Vagina (tissue), 2 donors: ENCODE measurements at regions not wholly inside any gene's neighbourhood (a gene's known extent, or its start where the extent isn't known, plus 50 kb on each side); places are given as distances from the start of the nearest gene placed in this dataset.

ENCODE experiments used
- DNase-seq, 2 donors: peaks; one replicate each; pipeline ENCODE4 v3.0.0-alpha.2; 2017; ENCODE audit errors: extremely low spot score in 2 of 2
- H3K27ac ChIP-seq: fragments of 200-600 bp; sonication (generic); one replicate; pipeline ENCODE4 v1.5.1; 2019
- H3K27me3 ChIP-seq: fragments of 200-600 bp; sonication (generic); one replicate; pipeline ENCODE4 v1.5.1; 2019
- H3K36me3 ChIP-seq, 2 donors: fragments of 200-600 bp; sonication (generic); one replicate each; pipeline ENCODE4 v1.5.1; 2017 to 2019
- H3K4me1 ChIP-seq: fragments of 200-600 bp; sonication (generic); one replicate; pipeline ENCODE4 v1.5.1; 2019
- H3K4me3 ChIP-seq, 2 donors: fragments of 200-600 bp; sonication (generic); 1 replicate in 1 of 2; 2 replicates in 1 of 2; pipeline ENCODE4 v1.5.1; 2016 to 2019
- H3K9me3 ChIP-seq: fragments of 200-600 bp; sonication (generic); one replicate; pipeline ENCODE4 v1.5.1; 2019
- POLR2A ChIP-seq, 2 donors: fragments of 450-650 bp; IDR thresholded peaks; one replicate each; pipeline ENCODE4 v1.6.1; 2017; ENCODE audit warnings: antibody characterized with exemption in 2 of 2, mild to moderate bottlenecking in 2 of 2, moderate library complexity in 2 of 2
- POLR2AphosphoS5 ChIP-seq, 2 donors: sonication (generic); formaldehyde crosslinking; IDR thresholded peaks; one replicate each; pipeline ENCODE4 v1.9.0; 2017; ENCODE audit warnings: antibody characterized with exemption in 2 of 2, mild to moderate bottlenecking in 2 of 2, low read depth in 1 of 2; ENCODE audit not compliant: insufficient read depth in 1 of 2
- intact Hi-C: fragments of 100-400 bp; cut with DNase I; formaldehyde crosslinking; loops from one replicate; pipeline ENCODE4 v1.15.1; 2023
- TF ChIP-seq, protein P1 (sequence below), 3 experiments: fragments of 450-650 bp in 2 of 3; fragments of 200-600 bp in 1 of 3; sonication (generic) in 1 of 3; IDR thresholded peaks; one replicate each; pipeline ENCODE4 v1.5.1; 2017 to 2019; ENCODE audit warnings: antibody characterized with exemption in 3 of 3, mild to moderate bottlenecking in 2 of 3, moderate library complexity in 2 of 3

DNA sequence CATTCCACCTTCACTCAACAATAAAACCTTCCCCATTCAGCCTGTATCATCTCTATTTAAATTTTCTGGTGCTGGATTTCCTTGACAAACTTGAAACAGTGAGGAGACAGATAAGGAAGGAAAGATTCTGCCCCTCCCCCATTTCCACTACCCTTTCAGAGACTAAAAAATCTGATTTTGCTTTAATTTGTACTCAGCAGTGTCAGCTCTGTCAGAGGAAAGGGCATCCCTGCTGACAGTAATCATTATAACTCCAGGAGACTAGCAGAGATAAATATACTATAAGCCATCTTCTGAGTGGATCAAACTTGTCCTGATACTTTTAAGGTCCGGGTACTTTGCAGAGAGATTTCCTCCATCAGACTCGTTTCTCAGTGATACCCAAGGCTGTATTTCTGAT, 155.6 kb downstream of the SAMD5 start:
- Histone ChIP-seq H3K27ac (no peak overlapping the region), H3K9me3 (no peaks in the 10 kb centered on the region), H3K4me3 (no peak overlapping the region), H3K36me3 (no peaks in the 10 kb centered on the region), H3K27me3 (no peaks in the 10 kb centered on the region), H3K4me1 (no peaks in the 10 kb centered on the region)
- DNase-seq: no peak
- no peak for TF ChIP-seq POLR2A (IDR thresholded peaks at IDR 0.05)
- intact Hi-C loops: no loop called here

DNA sequence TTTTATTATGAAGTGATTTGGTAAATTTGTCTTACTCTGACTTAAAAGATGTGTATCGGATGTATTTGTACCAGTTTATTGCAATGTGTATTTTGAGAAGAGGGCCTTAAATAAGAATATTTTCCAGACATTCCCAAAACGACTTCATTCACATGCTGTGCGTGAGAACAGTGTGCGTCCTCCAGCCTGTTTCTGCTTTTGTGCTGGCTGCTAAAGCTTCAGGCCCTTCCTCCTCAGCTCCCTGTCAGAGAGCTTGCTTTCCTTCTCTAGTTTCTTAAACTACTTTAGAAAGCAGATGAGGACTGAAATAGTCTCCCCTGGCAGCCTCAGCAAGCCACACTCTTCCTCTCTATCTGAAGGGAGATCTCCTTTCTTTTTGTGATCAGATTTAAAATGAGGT, 157.8 kb downstream of the SAMD5 start:
- Histone ChIP-seq H3K36me3 (no peaks in the 10 kb centered on the region), H3K4me3 (no peak overlapping the region), H3K27ac (no peak overlapping the region), H3K4me1 (no peaks in the 10 kb centered on the region), H3K27me3 (no peaks in the 10 kb centered on the region), H3K9me3 (no peaks in the 10 kb centered on the region)
- intact Hi-C loops: no loop called here
- TF ChIP-seq POLR2AphosphoS5 (IDR thresholded peaks at IDR 0.05; ENCODE audit: insufficient read depth in 1 of 2, low read depth in 1 of 2) (no peak), POLR2A (IDR thresholded peaks at IDR 0.05) (no peak)
- TF ChIP-seq, protein P1, sequence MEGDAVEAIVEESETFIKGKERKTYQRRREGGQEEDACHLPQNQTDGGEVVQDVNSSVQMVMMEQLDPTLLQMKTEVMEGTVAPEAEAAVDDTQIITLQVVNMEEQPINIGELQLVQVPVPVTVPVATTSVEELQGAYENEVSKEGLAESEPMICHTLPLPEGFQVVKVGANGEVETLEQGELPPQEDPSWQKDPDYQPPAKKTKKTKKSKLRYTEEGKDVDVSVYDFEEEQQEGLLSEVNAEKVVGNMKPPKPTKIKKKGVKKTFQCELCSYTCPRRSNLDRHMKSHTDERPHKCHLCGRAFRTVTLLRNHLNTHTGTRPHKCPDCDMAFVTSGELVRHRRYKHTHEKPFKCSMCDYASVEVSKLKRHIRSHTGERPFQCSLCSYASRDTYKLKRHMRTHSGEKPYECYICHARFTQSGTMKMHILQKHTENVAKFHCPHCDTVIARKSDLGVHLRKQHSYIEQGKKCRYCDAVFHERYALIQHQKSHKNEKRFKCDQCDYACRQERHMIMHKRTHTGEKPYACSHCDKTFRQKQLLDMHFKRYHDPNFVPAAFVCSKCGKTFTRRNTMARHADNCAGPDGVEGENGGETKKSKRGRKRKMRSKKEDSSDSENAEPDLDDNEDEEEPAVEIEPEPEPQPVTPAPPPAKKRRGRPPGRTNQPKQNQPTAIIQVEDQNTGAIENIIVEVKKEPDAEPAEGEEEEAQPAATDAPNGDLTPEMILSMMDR (IDR thresholded peaks at IDR 0.05): no peak
- DNase-seq: no peak

- Histone ChIP-seq H3K36me3 (no peaks in the 10 kb centered on the region), H3K27ac (no peak overlapping the region), H3K4me3 (no peak overlapping the region), H3K27me3 (no peaks in the 10 kb centered on the region), H3K9me3 (no peaks in the 10 kb centered on the region), H3K4me1 (no peaks in the 10 kb centered on the region)
- DNase-seq: no peak
- TF ChIP-seq POLR2A (IDR thresholded peaks at IDR 0.05) (no peak), POLR2AphosphoS5 (IDR thresholded peaks at IDR 0.05; ENCODE audit: insufficient read depth in 1 of 2, low read depth in 1 of 2) (no peak)
- TF ChIP-seq, protein P1 (IDR thresholded peaks at IDR 0.05): no peak
- intact Hi-C loops: no loop called here
These were observed 158.6 kb downstream of the SAMD5 start for GRCh38 chr6:147667082-147667481.

- Histone ChIP-seq H3K27ac (no peak overlapping the region), H3K27me3 (no peaks in the 10 kb centered on the region), H3K4me3 (no peak overlapping the region), H3K9me3 (no peaks in the 10 kb centered on the region), H3K36me3 (no peaks in the 10 kb centered on the region), H3K4me1 (no peaks in the 10 kb centered on the region)
- intact Hi-C loops: no loop called here
- DNase-seq: no peak
- TF ChIP-seq POLR2A (IDR thresholded peaks at IDR 0.05) (no peak), POLR2AphosphoS5 (IDR thresholded peaks at IDR 0.05; ENCODE audit: insufficient read depth in 1 of 2, low read depth in 1 of 2) (no peak)
- TF ChIP-seq, protein P1 (IDR thresholded peaks at IDR 0.05): no peak
These were observed 165.6 kb downstream of the SAMD5 start for GRCh38 chr6:147674099-147674498.

- no peaks in the 10 kb centered on the region for H3K36me3 ChIP-seq
- no peaks in the 10 kb centered on the region for H3K4me1 ChIP-seq
- H3K27ac ChIP-seq: no peak overlapping the region
- no peaks in the 10 kb centered on the region for H3K9me3 ChIP-seq
- H3K4me3 ChIP-seq: no peak overlapping the region
- intact Hi-C loops: no loop called here
- no peaks in the 10 kb centered on the region for H3K27me3 ChIP-seq
- TF ChIP-seq POLR2A (IDR thresholded peaks at IDR 0.05): no peak
- TF ChIP-seq POLR2AphosphoS5 (IDR thresholded peaks at IDR 0.05; ENCODE audit: insufficient read depth in 1 of 2, low read depth in 1 of 2): no peak
- no peak for DNase-seq
These were observed 166.3 kb downstream of the SAMD5 start for GRCh38 chr6:147674794-147675193.

- intact Hi-C loops: no loop called here
- no peaks in the 10 kb centered on the region for H3K36me3 ChIP-seq
- H3K27ac ChIP-seq: no peak overlapping the region
- no peak overlapping the region for H3K4me3 ChIP-seq
- no peaks in the 10 kb centered on the region for H3K27me3 ChIP-seq
- no peak for DNase-seq
- TF ChIP-seq, protein P1 (IDR thresholded peaks at IDR 0.05): no peak
- no peak for TF ChIP-seq POLR2AphosphoS5 (IDR thresholded peaks at IDR 0.05; ENCODE audit: insufficient read depth in 1 of 2, low read depth in 1 of 2)
- TF ChIP-seq POLR2A (IDR thresholded peaks at IDR 0.05): no peak
- H3K4me1 ChIP-seq: no peaks in the 10 kb centered on the region
- H3K9me3 ChIP-seq: no peaks in the 10 kb centered on the region
These were observed 166.8 kb downstream of the SAMD5 start for GRCh38 chr6:147675281-147675680.
